ENCODE measurements at regions not wholly inside any gene's neighbourhood (a gene's known extent, or its start where the extent isn't known, plus 50 kb on each side); places are given as distances from the start of the nearest gene placed in this dataset.

DNA sequence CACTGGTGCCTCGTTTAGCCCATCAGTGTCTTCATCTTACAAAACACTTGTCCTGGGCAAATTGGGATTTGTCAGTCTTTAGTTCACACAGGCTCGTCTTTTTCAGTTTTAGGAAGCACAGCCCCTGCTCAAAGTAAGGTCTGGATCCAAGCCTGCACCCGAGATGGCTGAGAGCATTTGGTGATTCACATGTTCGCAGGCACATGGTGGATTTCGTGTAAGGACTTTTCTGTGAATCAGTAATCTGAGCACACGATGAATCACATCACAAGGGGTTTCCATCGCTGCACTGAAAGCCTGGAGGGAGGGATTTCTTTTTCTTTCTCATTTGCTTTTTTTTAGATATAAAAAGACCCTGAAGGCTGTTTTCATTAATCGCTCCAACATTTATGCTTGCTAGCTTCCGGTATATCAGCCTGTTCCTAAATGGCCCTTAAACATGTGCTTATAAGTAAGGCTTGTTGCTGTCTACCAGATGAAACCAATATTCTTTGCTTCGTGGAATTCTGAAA lies 435.6 kb upstream of the ATP10A start:
- TF ChIP-seq TAF1 (IDR thresholded peaks at IDR 0.05; ENCODE audit: borderline replicate concordance, insufficient read depth, low read length) (no peak), POLR2AphosphoS5 (IDR thresholded peaks at IDR 0.05; ENCODE audit: low read depth, low read length) (no peak)
